ENCODE measurements at regions not wholly inside any gene's neighbourhood (a gene's known extent, or its start where the extent isn't known, plus 50 kb on each side); places are given as distances from the start of the nearest gene placed in this dataset.
A peak's percentile ranks its signal among the peaks of the same experiment; 100 is the strongest.
"Not testable (repeated sequence)": the region's sequence is repeated elsewhere in the genome, so short reads cannot be mapped to it uniquely, and the experiment has no call there.

DNA sequence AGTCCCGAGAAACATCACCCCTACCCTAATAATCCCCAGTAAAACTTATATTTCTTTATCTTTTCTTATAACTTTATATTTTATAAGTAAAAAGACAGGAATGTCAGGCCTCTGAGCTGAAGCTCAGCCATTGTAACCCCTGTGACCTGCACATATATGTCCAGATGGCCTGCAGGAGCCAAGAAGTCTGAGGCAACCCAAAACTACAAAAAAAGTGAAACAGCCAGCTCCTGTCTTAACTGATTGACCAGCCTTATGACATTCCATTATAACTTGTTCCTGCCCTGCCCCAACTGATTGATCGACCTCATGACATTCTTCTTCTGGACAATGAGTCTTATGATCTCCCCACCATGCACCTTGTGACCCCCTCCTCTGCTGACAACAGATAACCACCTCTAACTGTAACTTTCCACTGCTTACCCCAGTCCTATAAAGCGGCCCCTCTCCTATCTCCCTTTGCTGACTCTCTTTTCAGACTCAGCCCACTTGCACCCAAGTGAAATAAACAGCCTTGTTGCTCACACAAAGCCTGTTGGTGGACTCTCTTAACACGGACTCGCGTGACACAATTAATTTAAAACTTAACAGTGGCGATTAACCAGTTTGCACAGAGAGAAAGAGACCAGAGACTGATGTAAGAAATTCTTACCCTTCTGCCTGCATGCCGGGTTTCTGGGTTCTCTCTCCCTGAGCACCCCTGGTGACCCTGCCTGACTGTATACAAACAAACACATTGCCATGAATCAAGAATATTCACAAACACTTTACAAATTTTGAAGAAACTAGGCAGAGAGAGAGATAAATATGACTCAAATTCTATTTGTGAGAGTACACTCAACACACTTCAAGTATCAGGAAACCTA is 1109.2 kb upstream of the TMEM132C start:
- H3K9ac ChIP-seq (ENCODE audit: low read depth, low read length); H3K36me3 ChIP-seq (ENCODE audit: insufficient read depth, low read length); H3K9me3 ChIP-seq (ENCODE audit: control insufficient read depth, insufficient read depth, low read length); H3K4me1 ChIP-seq (ENCODE audit: insufficient read depth, low read length): not testable (repeated sequence)

DNA sequence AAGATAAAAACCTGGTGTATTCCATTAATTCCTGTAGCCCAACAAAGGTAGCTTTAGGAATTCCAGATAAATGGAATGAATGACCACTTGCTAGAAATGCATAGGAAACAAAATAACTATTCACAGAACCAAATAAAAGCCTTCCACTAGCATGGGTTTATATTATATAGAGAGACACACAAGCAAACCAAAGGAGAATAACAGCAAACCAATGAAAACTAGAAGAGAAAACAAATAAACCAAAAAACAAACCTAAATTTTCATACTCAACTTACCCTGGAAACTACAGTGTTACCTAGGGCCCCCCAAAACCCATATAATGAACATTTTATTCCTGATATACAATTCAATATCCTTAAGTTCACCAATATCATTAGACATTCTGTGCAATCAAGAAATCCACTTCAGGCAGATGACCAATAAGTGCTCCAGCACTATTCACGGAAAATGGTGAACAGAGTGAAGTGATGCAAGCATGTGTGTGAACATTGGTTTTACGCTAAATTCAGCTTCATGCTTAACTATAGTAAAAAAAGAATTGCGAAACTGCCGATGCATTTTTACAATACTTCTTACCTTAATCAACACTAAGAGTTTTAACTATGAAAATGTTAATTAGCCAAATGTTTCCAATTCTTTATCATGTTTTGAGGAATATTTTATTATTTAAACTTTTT is 1108.4 kb upstream of the TMEM132C start:
- H3K4me1 ChIP-seq (ENCODE audit: insufficient read depth, low read length): no peaks in the 10 kb centered on the region
- no peaks in the 10 kb centered on the region for H3K9me3 ChIP-seq (ENCODE audit: control insufficient read depth, insufficient read depth, low read length)
- H3K36me3 ChIP-seq (ENCODE audit: insufficient read depth, low read length): no peaks in the 10 kb centered on the region
- H3K9ac ChIP-seq (ENCODE audit: low read depth, low read length): no peak overlapping the region

DNA sequence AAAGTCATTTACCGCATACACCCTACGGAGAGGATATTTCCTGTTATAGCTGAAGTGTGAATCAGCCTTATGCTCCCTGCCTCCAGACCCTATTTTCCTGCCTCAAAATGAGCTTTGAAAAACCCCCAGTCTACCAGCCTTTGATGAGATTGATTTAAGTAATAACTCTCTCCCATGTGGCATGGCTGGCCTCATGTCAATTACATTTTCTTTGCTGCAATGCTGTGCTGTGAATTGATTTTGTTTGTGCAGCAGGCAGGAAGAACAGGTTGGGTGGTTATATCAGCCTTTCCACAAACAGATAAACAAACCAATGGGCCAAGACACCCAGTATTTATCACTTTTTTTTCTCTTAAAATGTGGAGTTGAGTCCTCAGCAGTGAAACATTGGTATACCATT is 1105.5 kb upstream of the TMEM132C start:
- Histone ChIP-seq H3K9ac (ENCODE audit: low read depth, low read length) (no peak overlapping the region), H3K9me3 (ENCODE audit: control insufficient read depth, insufficient read depth, low read length) (no peaks in the 10 kb centered on the region), H3K36me3 (ENCODE audit: insufficient read depth, low read length) (no peaks in the 10 kb centered on the region), H3K4me1 (ENCODE audit: insufficient read depth, low read length) (no peaks in the 10 kb centered on the region)

DNA sequence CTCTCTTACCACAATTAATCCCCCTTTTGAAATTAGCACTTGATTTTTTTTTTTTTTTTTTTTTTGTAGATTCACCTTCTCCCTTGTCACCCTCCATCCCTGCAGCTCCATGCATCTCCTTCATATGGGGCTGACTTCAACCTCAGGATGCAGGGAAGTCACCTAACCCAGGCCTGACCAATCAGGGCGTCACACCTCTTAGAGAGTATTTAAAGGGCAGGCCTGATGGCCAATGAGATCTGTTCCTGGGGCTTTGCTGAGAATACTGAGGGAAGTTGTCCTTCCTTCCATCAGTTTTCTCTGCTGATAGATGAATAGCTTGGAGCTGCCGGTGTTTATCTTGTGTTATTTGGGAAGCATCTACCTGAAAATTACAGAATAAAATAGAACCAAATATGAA is 1104.7 kb upstream of the TMEM132C start:
- H3K9me3 ChIP-seq (ENCODE audit: control insufficient read depth, insufficient read depth, low read length): no peaks in the 10 kb centered on the region
- H3K9ac ChIP-seq (ENCODE audit: low read depth, low read length): no peak overlapping the region
- no peaks in the 10 kb centered on the region for H3K4me1 ChIP-seq (ENCODE audit: insufficient read depth, low read length)
- H3K36me3 ChIP-seq (ENCODE audit: insufficient read depth, low read length): no peaks in the 10 kb centered on the region

DNA sequence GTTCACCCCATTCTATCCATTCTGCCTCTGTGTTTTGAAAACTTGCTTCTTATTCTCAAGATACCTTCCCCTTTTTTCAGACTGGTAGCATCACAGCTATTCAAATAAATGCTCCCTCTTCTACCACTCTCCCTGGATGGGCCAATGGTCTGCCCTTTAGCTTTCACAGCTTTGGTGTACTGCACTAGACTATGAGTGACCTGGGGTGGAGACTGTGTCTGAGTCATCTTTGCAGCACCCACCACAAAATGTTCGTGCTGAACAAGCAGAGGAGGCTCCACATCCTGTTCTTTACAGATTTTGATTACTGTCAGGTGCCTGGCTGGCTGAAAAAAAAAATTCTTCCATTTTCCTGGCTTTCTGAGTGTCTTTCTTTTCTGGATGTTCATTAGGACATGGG is 1104.1 kb upstream of the TMEM132C start:
- no peaks in the 10 kb centered on the region for H3K4me1 ChIP-seq (ENCODE audit: insufficient read depth, low read length)

DNA sequence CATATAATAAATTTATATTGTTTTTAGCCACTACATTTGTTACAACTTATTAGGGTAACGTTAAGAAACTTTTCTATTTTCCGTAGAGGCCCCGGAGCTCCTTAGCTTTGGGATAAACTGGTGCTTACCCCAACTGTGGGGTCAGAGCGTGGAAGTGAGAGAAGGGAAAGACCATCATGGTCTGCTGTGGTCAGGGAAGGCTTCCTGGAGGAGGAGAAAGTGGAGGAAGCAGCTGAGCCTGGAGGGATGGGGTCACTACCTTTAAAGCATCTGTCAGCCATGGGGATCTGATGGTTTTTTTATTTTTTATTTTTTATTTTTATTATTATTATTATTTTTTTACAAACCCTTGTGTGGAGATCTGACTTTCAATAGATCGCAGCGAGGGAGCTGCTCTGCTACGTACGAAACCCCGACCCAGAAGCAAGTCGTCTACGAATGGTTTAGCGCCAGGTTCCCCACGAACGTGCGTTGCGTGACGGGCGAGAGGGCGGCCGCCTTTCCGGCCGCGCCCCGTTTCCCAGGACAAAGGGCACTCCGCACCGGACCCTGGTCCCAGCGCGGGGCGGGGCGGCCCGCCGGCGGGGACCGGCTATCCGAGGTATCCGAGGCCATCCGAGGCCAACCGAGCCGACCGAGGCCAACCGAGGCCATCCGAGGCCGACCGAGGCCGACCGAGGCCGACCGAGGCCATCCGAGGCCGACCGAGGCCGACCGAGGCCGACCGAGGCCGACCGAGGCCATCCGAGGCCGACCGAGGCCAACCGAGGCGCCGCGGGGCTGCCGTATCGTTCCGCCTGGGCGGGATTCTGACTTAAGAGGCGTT is 1101.2 kb upstream of the TMEM132C start:
- no peaks in the 10 kb centered on the region for H3K36me3 ChIP-seq (ENCODE audit: insufficient read depth, low read length)
- no peaks in the 10 kb centered on the region for H3K4me1 ChIP-seq (ENCODE audit: insufficient read depth, low read length)
- no peaks in the 10 kb centered on the region for H3K9me3 ChIP-seq (ENCODE audit: control insufficient read depth, insufficient read depth, low read length)
- peak overlapping the region; percentile 37 for H3K9ac ChIP-seq (ENCODE audit: low read depth, low read length)

More for the DNA sequence above, 1104.1 kb upstream of the TMEM132C start:
- no peaks in the 10 kb centered on the region for H3K36me3 ChIP-seq (ENCODE audit: insufficient read depth, low read length)
- H3K9ac ChIP-seq (ENCODE audit: low read depth, low read length): no peak overlapping the region
- no peaks in the 10 kb centered on the region for H3K9me3 ChIP-seq (ENCODE audit: control insufficient read depth, insufficient read depth, low read length)

DNA sequence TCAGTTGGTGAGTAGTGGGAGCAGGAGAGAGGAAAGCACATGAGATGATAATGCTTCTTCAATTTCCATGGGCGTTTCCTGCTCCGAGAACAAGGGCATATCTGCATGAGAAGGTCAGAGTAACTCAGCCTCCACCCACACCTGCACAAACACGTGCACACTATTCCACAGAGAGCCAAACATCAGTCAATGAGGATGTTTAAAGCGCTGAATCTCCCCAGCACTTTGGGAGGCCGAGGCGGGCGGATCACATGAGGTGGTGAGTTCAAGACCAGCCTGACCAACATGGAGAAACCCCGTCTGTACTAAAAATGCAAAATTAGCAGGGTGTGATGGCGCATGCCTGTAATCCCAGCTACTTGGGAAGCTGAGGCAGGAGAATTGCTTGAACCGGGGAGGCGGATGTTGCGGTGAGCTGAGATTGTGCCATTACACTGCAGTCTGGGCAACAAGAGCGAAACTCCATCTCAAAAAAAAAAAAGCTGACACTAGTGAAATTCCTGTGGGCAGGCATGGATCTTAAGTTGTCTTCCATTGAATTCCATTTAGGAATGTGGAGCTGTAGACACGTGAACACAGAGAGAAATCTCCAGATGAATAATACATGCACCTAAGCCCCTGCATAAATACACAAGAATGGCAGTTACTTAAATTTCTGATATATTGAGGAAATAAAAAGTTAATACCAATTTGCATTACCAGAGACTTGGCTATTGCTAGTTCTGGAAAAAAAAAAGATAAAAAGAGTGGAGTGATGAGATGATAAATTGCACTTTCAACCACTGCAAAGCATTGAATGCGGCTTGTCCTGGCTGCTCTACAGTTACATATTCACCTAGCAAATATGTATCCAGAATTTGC is 1097.4 kb upstream of the TMEM132C start:
- no peaks in the 10 kb centered on the region for H3K36me3 ChIP-seq (ENCODE audit: insufficient read depth, low read length)
- H3K9me3 ChIP-seq (ENCODE audit: control insufficient read depth, insufficient read depth, low read length): peaks cover 3% of the 10 kb centered on the region; the same call in 1 of the 2 replicates
- no peak overlapping the region for H3K9ac ChIP-seq (ENCODE audit: low read depth, low read length)
- H3K4me1 ChIP-seq (ENCODE audit: insufficient read depth, low read length): no peaks in the 10 kb centered on the region

DNA sequence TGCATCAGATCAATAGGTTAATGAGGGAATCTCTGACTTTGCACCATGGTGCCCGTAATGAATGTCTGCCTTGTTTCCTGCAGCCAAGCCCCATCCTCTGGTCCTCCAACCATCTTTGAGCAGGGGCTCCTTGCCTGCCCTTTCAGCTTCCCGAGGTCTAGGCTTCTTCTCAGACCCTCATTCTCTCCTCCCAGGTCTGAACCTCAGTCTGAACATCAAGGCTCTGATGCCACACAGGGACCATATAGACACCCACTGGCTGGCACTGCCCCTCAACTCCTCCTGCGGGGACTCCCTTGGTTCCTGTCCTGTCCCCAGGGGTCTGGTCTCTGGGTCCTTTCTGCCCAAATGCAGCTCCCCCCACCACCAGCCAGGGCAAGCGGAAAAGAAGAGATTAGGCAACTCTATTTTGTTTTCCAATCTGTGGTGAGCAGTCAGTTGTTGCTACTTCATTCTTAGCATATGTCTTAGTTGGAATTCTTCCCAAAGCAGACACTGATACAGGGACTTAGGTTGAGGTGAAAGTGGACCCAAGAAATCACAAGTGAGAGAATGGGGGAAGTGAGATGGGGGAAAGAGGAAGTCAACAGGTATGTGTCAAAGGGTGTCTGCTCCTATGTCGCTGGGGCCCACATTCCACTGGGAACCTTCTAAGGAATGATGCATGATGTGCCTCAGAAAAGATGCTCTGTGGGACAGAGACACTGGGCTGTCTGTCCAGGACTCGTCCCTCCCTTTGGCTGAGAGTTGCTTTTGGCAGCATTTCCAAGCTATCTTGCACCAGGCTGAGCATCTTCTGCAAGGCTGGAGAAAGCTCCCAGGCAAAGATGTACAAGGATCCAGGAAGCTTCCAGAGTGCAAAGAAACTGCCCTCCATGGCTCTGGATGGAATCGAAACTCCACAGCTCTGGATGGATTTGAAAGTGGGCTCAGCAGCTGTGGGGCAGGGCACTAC is 1096.5 kb upstream of the TMEM132C start:
- no peaks in the 10 kb centered on the region for H3K4me1 ChIP-seq (ENCODE audit: insufficient read depth, low read length)
- H3K9me3 ChIP-seq (ENCODE audit: control insufficient read depth, insufficient read depth, low read length): peaks cover 3% of the 10 kb centered on the region; the same call in 1 of the 2 replicates
- no peaks in the 10 kb centered on the region for H3K36me3 ChIP-seq (ENCODE audit: insufficient read depth, low read length)
- no peak overlapping the region for H3K9ac ChIP-seq (ENCODE audit: low read depth, low read length)

DNA sequence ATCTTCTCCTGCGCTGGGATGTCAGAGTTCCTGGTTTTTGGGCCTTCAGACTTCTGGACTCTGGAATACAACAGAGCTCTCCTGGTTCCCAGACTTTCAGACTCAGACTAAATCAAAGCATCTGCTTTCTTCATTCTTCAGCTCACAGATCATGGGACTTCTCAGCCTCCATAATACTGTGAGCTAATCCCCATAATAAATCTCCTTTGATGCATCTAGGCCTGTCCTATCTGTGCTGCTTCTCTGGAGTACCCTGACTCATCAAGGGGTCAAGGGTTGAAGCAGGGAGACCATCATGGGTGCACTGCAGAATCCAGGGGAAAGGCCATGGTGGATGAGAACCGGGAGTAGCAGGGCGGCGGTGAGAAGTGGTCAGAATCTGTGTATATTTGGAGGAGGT is 1094.1 kb upstream of the TMEM132C start:
- no peaks in the 10 kb centered on the region for H3K36me3 ChIP-seq (ENCODE audit: insufficient read depth, low read length)
- H3K9ac ChIP-seq (ENCODE audit: low read depth, low read length): no peak overlapping the region
- H3K9me3 ChIP-seq (ENCODE audit: control insufficient read depth, insufficient read depth, low read length): peaks cover 3% of the 10 kb centered on the region; the same call in 1 of the 2 replicates
- H3K4me1 ChIP-seq (ENCODE audit: insufficient read depth, low read length): no peaks in the 10 kb centered on the region

DNA sequence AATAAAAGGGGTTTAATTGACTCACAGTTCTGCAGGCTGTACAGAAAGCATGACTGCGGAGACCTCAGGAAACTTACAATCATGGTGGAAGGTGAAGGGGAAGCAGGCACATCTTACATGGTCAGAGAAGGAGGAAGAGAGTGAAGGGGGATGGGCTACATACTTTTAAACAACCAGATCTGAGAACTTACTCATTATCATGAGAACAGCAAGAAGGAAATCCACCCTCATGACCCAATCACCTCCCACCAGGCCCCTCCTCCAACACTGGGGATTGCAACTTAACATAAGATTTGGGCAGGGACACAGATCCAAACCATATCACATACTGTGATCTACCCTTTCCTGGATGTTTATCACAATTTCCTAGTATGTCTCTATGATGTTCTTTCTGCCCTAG is 1093.0 kb upstream of the TMEM132C start:
- not testable (repeated sequence) for H3K9me3 ChIP-seq (ENCODE audit: control insufficient read depth, insufficient read depth, low read length); H3K4me1 ChIP-seq (ENCODE audit: insufficient read depth, low read length); H3K36me3 ChIP-seq (ENCODE audit: insufficient read depth, low read length); H3K9ac ChIP-seq (ENCODE audit: low read depth, low read length)

DNA sequence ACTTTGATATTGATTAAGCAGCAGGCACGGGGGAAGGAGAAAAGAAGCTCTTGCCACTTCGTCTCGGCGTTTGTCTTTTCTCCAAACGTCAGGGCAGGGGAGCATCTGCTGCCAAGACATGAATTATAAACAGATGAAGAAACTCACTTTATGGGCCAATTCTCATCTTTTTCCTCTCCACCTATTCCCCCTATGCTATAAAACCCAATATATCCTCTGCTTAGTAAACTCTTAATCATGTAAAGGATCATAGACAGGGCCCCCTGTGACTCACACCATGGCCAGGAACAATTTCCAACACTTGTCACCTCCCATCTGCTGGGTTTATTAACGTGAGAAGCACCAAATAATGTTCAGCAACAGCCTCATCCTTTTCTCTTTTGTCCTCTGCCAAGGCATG is 1092.1 kb upstream of the TMEM132C start:
- H3K36me3 ChIP-seq (ENCODE audit: insufficient read depth, low read length): no peaks in the 10 kb centered on the region
- H3K9ac ChIP-seq (ENCODE audit: low read depth, low read length): no peak overlapping the region
- H3K9me3 ChIP-seq (ENCODE audit: control insufficient read depth, insufficient read depth, low read length): peaks cover 3% of the 10 kb centered on the region; the same call in 1 of the 2 replicates
- H3K4me1 ChIP-seq (ENCODE audit: insufficient read depth, low read length): no peaks in the 10 kb centered on the region

DNA sequence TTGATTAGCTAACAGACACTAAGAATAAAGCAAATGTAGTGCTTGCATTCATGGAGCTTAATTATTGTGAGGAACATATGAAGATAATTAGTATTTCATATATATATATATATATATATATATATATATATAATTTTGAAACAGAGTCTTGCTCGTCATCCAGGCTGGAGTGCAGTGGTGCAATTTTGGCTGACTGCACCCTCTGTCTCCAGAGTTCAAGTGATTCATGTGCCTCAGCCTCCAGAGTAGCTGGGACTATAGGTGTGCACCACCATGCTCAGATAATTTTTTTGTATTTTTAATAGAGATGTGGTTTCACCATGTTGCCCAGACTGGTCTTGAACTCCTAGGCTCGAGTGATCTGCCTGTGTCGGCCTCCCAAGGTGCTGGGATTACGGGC is 1091.6 kb upstream of the TMEM132C start:
- no peak overlapping the region for H3K9ac ChIP-seq (ENCODE audit: low read depth, low read length)
- H3K36me3 ChIP-seq (ENCODE audit: insufficient read depth, low read length): no peaks in the 10 kb centered on the region
- H3K9me3 ChIP-seq (ENCODE audit: control insufficient read depth, insufficient read depth, low read length): peaks cover 3% of the 10 kb centered on the region; the same call in 1 of the 2 replicates
- no peaks in the 10 kb centered on the region for H3K4me1 ChIP-seq (ENCODE audit: insufficient read depth, low read length)

DNA sequence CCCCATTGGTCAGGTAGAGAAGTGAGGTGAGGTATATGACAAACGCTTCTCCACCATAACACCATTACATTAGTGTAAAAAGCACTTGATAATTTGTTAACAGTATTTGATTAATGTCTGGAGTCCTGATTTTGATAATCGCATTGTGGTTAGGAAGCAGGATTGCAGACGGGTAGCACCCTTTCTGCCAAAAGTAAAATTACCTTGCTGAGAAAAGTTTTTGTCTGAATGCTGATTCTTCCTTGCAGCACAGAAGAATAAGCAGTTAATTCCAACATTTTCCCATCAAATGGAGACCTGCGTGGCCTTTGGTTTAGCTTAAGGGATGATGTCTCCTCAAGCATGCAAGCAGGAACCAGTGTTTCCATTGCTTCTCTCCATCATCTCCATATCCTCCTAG is 1090.2 kb upstream of the TMEM132C start:
- Histone ChIP-seq H3K36me3 (ENCODE audit: insufficient read depth, low read length) (no peaks in the 10 kb centered on the region), H3K4me1 (ENCODE audit: insufficient read depth, low read length) (no peaks in the 10 kb centered on the region), H3K9me3 (ENCODE audit: control insufficient read depth, insufficient read depth, low read length) (peaks cover 3% of the 10 kb centered on the region; the same call in 1 of the 2 replicates), H3K9ac (ENCODE audit: low read depth, low read length) (no peak overlapping the region)

All from ES-I3 (cell line).